HG02571 (cell line): ENCODE measurements at regions not wholly inside any gene's neighbourhood (a gene's known extent, or its start where the extent isn't known, plus 50 kb on each side); places are given as distances from the start of the nearest gene placed in this dataset.
"Not testable (repeated sequence)": the region's sequence is repeated elsewhere in the genome, so short reads cannot be mapped to it uniquely, and the experiment has no call there.

Experiments
- ATAC-seq: cut with Tn5 transposase; IDR thresholded peaks from one replicate; pipeline ENCODE4 v1.9.1; 2021; ENCODE audit warnings: mild to moderate bottlenecking, moderate library complexity; ENCODE audit not compliant: unreplicated experiment

- no peak for ATAC-seq
Observed at GRCh38 chr12:127760996-127761395, 506.0 kb upstream of the TMEM132C start.

GRCh38 chr12:127761880-127762279 lies 505.1 kb upstream of the TMEM132C start:
- ATAC-seq = no peak

- no peak for ATAC-seq
Observed at GRCh38 chr12:127767656-127768055, 499.3 kb upstream of the TMEM132C start.

- no peak for ATAC-seq
Observed at GRCh38 chr12:127770118-127770517, 496.9 kb upstream of the TMEM132C start.

GRCh38 chr12:127771546-127771945 lies 495.4 kb upstream of the TMEM132C start:
- ATAC-seq = no peak

GRCh38 chr12:127773520-127773919 lies 493.4 kb upstream of the TMEM132C start:
- no peak for ATAC-seq

GRCh38 chr12:127774828-127775227 lies 492.1 kb upstream of the TMEM132C start:
- no peak for ATAC-seq

GRCh38 chr12:127779301-127780045 lies 487.5 kb upstream of the TMEM132C start:
- ATAC-seq = no peak

GRCh38 chr12:127780881-127781280 lies 486.1 kb upstream of the TMEM132C start:
- no peak for ATAC-seq

- no peak for ATAC-seq
Observed at GRCh38 chr12:127781336-127781735, 485.6 kb upstream of the TMEM132C start.

GRCh38 chr12:127785540-127785939 lies 481.4 kb upstream of the TMEM132C start:
- ATAC-seq = no peak

- ATAC-seq = no peak
Observed at GRCh38 chr12:127785986-127786590, 480.9 kb upstream of the TMEM132C start.

GRCh38 chr12:127787544-127787943 lies 479.4 kb upstream of the TMEM132C start:
- no peak for ATAC-seq

GRCh38 chr12:127790376-127790775 lies 476.6 kb upstream of the TMEM132C start:
- ATAC-seq = no peak

GRCh38 chr12:127791217-127791616 lies 475.8 kb upstream of the TMEM132C start:
- no peak for ATAC-seq

GRCh38 chr12:127797918-127798317 lies 469.1 kb upstream of the TMEM132C start:
- ATAC-seq = no peak

GRCh38 chr12:127802271-127802670 lies 464.7 kb upstream of the TMEM132C start:
- no peak for ATAC-seq

- ATAC-seq = no peak
Observed at GRCh38 chr12:127803545-127803944, 463.4 kb upstream of the TMEM132C start.

- no peak for ATAC-seq
Observed at GRCh38 chr12:127809275-127809674, 457.7 kb upstream of the TMEM132C start.

GRCh38 chr12:127810041-127810440 lies 456.9 kb upstream of the TMEM132C start:
- ATAC-seq = no peak

- not testable (repeated sequence) for ATAC-seq
Observed at GRCh38 chr12:127810459-127810858, 456.5 kb upstream of the TMEM132C start.

GRCh38 chr12:127811988-127812387 lies 455.0 kb upstream of the TMEM132C start:
- no peak for ATAC-seq

GRCh38 chr12:127813147-127813546 lies 453.8 kb upstream of the TMEM132C start:
- no peak for ATAC-seq
